Keratinocyte (primary cell): ENCODE measurements at regions not wholly inside any gene's neighbourhood (a gene's known extent, or its start where the extent isn't known, plus 50 kb on each side); places are given as distances from the start of the nearest gene placed in this dataset.

Experiments used
- DNase-seq: peaks from one replicate; pipeline ENCODE4 v3.0.0-alpha.2; 2011; ENCODE audit warnings: low read depth, missing footprints, low spot score
- FAIRE-seq: peaks from 2 replicates; lab custom pipeline; 2011; peaks lifted over from hg19 to GRCh38; lab: Jason Lieb, UNC
- H2AFZ ChIP-seq: 2 replicates; pipeline ENCODE4 v1.6.0; 2012; ENCODE audit warnings: low read length, control low read depth, inconsistent platforms; ENCODE audit not compliant: control insufficient read depth
- H3K27ac ChIP-seq: 2 replicates; pipeline ENCODE4 v1.5.1; 2011; ENCODE audit warnings: low read length; ENCODE audit not compliant: control insufficient read depth, insufficient read depth
- H3K27me3 ChIP-seq: 3 replicates; pipeline ENCODE4 v1.6.0; 2011; ENCODE audit warnings: low read length; ENCODE audit not compliant: control insufficient read depth, insufficient read depth; ENCODE audit errors: extremely low read depth
- H3K36me3 ChIP-seq, 2 experiments: 2 replicates in 1 of 2; 3 replicates in 1 of 2; pipeline ENCODE4 v1.5.1; 2011; ENCODE audit warnings: low read length in 2 of 2, mild to moderate bottlenecking in 1 of 2; ENCODE audit not compliant: control insufficient read depth in 2 of 2, insufficient read depth in 2 of 2; ENCODE audit errors: extremely low read depth in 1 of 2
- H3K4me1 ChIP-seq: 3 replicates; pipeline ENCODE4 v1.5.1; 2011; ENCODE audit warnings: low read length; ENCODE audit not compliant: control insufficient read depth, insufficient read depth; ENCODE audit errors: extremely low read depth
- H3K4me2 ChIP-seq: 3 replicates; pipeline ENCODE4 v1.6.0; 2011; ENCODE audit warnings: low read depth, low read length; ENCODE audit not compliant: control insufficient read depth, insufficient read depth; ENCODE audit errors: extremely low read depth
- H3K4me3 ChIP-seq, 3 experiments: fragments of 200-600 bp in 1 of 3; sonication (generic) in 1 of 3; 2 replicates in 2 of 3; 3 replicates in 1 of 3; pipeline ENCODE4 v1.5.1; 2011 to 2016; ENCODE audit warnings: low read length in 3 of 3, mild to moderate bottlenecking in 3 of 3, control low read depth in 2 of 3, inconsistent platforms in 1 of 3, low read depth in 1 of 3, mixed read lengths in 1 of 3, mixed run types in 1 of 3, moderate library complexity in 1 of 3; ENCODE audit not compliant: control insufficient read depth in 2 of 3, insufficient read depth in 2 of 3; ENCODE audit errors: extremely low read depth in 1 of 3
- H3K79me2 ChIP-seq: 2 replicates; pipeline ENCODE4 v1.6.0; 2012; ENCODE audit warnings: low read length; ENCODE audit not compliant: control insufficient read depth, insufficient read depth
- H3K9ac ChIP-seq: 3 replicates; pipeline ENCODE4 v1.6.0; 2011; ENCODE audit warnings: low read length; ENCODE audit not compliant: control insufficient read depth, insufficient read depth; ENCODE audit errors: extremely low read depth
- H3K9me1 ChIP-seq: 3 replicates; pipeline ENCODE4 v1.6.0; 2011; ENCODE audit warnings: low read length; ENCODE audit not compliant: control insufficient read depth, insufficient read depth; ENCODE audit errors: extremely low read depth
- H3K9me3 ChIP-seq: 2 replicates; pipeline ENCODE4 v1.5.1; 2012; ENCODE audit warnings: low read depth, low read length; ENCODE audit not compliant: control insufficient read depth
- H4K20me1 ChIP-seq: 3 replicates; pipeline ENCODE4 v1.6.0; 2011; ENCODE audit warnings: low read length; ENCODE audit not compliant: control insufficient read depth, insufficient read depth; ENCODE audit errors: extremely low read depth
- CTCF ChIP-seq, 3 experiments: IDR thresholded peaks in 1 of 3; conservative IDR thresholded peaks in 1 of 3; optimal IDR thresholded peaks in 1 of 3; 2 replicates in 2 of 3; 3 replicates in 1 of 3; pipeline versions ENCODE3 to v1.5.1; 2011; ENCODE audit warnings: low read length in 3 of 3, mild to moderate bottlenecking in 3 of 3, moderate library complexity in 2 of 3, control low read depth in 1 of 3, inconsistent platforms in 1 of 3; ENCODE audit not compliant: insufficient read depth in 2 of 3; ENCODE audit errors: extremely low read depth in 1 of 3
- EZH2 ChIP-seq: IDR thresholded peaks from one replicate; pipeline ENCODE4 v1.6.1; 2012; ENCODE audit warnings: inconsistent platforms, mild to moderate bottlenecking, low read length, moderate library complexity
- dilution Hi-C: fragments of 300-500 bp; cut with MboI; formaldehyde crosslinking; loops from one replicate; pipeline ENCODE4 v1.7.0; 2020; ENCODE audit warnings: low sequenced_read_pairs; ENCODE audit not compliant: extremely low pct_ligation_motif_present

- H3K36me3 ChIP-seq: no peaks in the 10 kb centered on the region
- H3K4me1 ChIP-seq: no peaks in the 10 kb centered on the region
- no peaks in the 10 kb centered on the region for H4K20me1 ChIP-seq
- H3K4me3 ChIP-seq: no peak overlapping the region
- H3K4me2 ChIP-seq: no peak overlapping the region
- FAIRE-seq (no peak), DNase-seq (no peak)
- no peak overlapping the region for H3K27ac ChIP-seq
- no peak for TF ChIP-seq CTCF (optimal IDR thresholded peaks at IDR 0.05 in 1 of 3, IDR thresholded peaks at IDR 0.05 in 1 of 3, conservative IDR thresholded peaks at IDR 0.05 in 1 of 3; ENCODE audit: extremely low read depth in 1 of 3, insufficient read depth in 2 of 3, low read length in 3 of 3)
- no peak for TF ChIP-seq EZH2
- H3K9me3 ChIP-seq: no peaks in the 10 kb centered on the region
- no peak overlapping the region for H2AFZ ChIP-seq
- dilution Hi-C loops: no loop called here
- no peaks in the 10 kb centered on the region for H3K9me1 ChIP-seq
- H3K9ac ChIP-seq: no peak overlapping the region
- no peaks in the 10 kb centered on the region for H3K27me3 ChIP-seq
- no peaks in the 10 kb centered on the region for H3K79me2 ChIP-seq
Observed at GRCh38 chr22:47583959-47584562, 821.6 kb downstream of the TBC1D22A start.

DNA sequence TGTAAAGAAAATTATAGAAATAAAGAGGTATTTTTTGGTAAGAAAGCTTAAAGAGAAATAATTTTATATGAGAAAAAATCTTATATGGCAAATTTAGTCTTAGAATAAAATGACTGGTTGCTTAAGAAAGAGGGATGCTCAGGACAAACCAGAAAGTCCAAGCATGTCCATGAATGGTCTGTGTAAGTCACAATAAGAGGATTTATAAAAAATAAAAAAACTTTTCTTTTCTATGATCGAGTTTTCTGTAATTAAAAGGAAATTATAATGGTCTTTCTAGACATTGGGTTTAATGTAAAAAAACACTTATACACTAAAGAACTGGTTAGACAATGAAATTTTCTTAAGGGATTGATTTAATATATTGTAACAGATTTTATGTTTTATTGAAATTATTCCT, 819.6 kb downstream of the TBC1D22A start:
- Histone ChIP-seq H3K79me2 (no peaks in the 10 kb centered on the region), H3K4me3 (no peak overlapping the region), H3K4me2 (no peak overlapping the region), H3K9me3 (no peaks in the 10 kb centered on the region), H3K27ac (no peak overlapping the region), H3K4me1 (no peaks in the 10 kb centered on the region), H3K27me3 (no peaks in the 10 kb centered on the region), H4K20me1 (no peaks in the 10 kb centered on the region), H3K9ac (no peak overlapping the region), H2AFZ (no peak overlapping the region), H3K36me3 (no peaks in the 10 kb centered on the region), H3K9me1 (no peaks in the 10 kb centered on the region)
- DNase-seq: no peak
- no peak for FAIRE-seq
- TF ChIP-seq EZH2 (no peak), CTCF (optimal IDR thresholded peaks at IDR 0.05 in 1 of 3, IDR thresholded peaks at IDR 0.05 in 1 of 3, conservative IDR thresholded peaks at IDR 0.05 in 1 of 3; ENCODE audit: extremely low read depth in 1 of 3, insufficient read depth in 2 of 3, low read length in 3 of 3) (no peak)
- dilution Hi-C loops: no loop called here
